Amniotic epithelial cell (primary cell): ENCODE measurements at regions not wholly inside any gene's neighbourhood (a gene's known extent, or its start where the extent isn't known, plus 50 kb on each side); places are given as distances from the start of the nearest gene placed in this dataset.

ENCODE experiments used
- DNase-seq: peaks from one replicate; pipeline ENCODE4 v3.0.0-alpha.2; 2010; ENCODE audit warnings: low read depth

DNA sequence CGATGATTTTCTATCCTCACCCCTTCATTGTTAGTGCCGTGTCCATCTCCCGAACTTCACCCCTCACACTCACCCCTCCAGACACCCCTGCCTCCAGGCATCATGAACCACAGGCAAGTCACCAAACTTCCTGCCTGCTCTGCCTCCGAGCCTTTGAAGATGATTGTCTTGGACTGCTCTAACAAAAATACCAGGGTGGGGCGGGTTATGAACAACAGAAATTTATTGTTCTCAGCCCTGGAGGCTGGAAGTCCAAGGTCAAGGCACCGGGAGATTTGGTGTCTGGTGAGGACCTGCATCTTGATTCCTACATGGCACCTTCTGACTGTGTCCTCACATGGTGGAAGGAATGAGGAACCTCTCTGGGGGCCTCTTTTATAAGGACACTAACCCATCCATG, 1508.3 kb downstream of the TBC1D22A start:
- DNase-seq: no peak

DNA sequence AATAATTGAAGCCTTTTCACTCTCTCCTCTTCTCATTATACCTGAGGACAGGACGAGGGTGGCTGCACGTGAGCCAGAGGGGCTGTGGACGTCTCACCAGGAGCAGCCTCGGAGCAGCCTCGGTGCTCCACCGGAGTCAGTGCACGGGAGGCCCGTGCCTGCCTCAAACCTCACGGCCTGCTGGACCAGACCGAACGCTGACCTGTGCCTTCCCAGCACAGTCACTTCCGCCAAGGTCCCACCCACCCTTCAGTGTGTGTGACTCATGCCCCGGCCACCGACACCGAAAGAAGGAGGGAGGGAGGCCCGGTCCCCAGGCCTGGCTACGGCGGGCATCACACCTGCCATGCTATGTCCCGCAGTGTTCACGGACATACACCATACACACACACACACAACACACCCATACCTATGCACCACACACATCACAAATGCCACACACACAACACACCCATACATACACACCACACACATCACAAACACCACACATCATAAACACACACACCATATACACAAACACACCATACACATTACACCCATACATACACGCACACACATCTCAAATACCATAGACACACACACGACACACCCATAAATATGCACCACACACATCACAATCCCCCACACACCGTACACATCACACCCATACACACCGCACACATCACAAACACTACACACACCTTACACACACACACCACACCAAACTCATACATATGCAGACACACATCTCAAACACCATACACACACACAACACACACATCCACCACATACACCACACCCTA, 1506.5 kb downstream of the TBC1D22A start:
- no peak for DNase-seq

DNA sequence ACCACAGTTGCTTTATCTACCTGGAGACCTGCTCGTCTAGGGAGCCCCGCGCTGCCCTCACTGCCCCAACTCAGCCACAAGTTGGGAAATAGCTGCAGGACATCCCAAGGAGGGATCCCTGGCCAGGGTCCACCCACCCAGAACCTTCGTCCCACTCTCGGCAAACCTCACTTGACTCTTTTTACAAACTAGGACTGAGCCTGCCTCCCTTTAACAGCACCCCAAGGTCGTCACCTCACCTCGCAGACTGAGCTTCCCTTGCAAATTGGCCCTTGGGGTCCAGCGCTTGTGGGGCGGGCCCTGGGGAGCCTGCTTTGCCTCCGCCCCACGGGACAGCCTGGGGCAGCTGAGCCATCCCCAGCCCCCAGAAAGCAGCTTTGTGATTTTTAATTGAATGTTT, 1505.8 kb downstream of the TBC1D22A start:
- no peak for DNase-seq

DNA sequence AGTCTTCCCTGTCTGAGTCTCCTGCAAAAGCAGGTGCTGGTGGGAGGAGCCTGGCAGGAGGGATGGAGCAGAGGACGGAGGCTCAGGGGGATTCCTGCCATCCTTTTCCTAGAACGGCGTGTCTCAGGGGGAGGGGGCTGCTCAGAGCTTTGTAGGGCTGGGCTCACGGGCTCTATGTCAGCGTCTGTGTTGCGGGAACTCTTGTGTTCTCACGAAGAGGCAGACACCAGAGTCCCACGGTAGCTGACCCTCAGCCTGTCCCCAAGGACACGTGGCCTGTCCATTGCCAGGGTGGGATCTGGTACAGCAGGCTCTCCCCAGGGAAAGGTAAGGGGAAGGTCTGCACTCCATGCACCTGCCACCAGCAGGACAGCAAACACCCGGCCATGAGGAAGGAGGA, 1505.2 kb downstream of the TBC1D22A start:
- no peak for DNase-seq

DNA sequence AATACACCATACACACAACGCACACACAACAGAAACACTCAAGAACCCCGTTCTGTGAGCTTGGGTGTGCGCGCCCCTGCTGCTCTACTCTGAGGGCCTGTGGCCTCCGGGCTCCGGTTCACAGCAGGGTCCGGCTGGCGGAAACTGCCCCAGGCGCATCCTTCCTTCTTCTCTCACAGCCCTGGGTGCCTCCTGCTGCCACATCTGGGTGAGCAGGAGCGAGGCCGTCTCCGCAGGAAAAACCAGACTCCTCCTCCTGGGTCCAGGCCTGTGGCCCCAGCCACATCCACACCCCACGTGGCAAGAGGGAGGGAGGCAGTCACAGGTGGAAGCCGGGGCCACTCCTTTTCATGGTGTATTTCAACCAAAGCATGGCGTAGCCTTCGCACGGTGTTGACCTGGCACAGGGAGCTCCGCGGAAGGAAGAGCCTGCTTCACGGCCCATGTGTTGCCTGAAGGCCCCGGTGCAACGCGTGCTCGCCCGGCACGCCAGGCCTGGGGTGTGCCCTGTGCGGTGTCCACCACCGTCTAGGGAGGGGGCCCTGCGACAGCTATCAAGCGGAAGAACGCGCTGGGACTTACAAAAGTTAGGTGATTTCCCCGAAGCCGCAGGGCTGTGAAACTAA, 1502.7 kb downstream of the TBC1D22A start:
- no peak for DNase-seq

DNA sequence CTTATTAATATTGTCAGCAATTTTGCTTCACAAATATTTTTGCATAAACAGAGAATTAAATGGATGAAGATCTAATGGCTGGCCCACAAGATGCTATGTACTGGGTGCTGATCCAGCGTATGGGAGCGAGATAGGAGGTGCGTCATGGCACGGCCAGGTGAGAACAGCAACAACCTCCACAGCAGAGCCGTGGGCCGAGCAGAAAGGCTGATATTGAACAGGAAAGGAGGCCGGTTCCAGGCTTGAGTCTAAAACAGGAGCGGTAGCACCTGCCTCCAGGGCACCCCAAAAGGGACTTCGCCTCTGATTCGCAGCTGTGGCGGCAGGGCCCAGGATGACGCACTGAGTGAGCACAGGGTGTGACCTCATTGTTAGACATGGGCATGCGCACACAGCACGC, 1502.1 kb downstream of the TBC1D22A start:
- no peak for DNase-seq

DNA sequence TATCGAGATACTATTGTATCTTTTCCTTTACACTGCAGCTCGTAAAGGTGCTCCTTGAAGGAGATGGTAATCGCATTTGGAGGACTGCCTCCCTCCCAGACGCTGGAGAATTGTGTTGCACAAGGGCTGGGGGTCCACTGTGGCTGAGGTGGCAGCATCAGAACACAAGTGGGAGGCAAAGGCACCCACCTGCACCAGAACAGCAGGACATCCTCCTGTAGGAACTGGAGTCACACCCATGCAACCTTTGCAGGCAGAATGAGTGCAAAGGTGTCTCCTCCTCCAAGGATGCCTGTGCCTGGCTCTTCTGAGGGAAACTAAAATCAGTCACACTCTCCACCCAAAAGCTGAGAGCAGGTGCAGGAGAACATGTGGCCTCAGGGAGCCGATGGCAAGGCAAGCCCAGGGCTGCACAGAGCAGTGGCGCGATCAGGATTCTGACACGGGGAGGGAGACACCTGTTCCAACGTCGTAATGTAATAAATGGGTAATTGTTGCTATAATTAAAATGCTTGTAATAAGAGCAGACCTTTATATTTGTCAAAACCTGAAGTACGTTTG, 1501.4 kb downstream of the TBC1D22A start:
- no peak for DNase-seq

DNA sequence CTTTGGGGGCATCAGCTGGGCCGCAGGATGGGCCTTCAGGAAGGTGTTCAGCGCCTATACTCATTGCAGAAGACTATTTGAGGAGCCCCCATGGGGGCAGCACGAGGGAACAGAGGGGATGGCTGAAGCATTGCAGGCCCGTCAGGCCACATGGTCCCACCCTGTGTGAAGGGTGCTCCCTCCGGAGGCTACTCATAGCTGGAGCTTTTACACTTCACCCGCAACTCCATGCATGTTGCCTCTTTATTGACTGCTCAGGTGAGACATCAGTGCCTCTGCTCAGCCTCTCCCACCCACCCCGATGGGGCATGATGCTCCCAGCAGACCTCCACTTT, 1500.9 kb downstream of the TBC1D22A start:
- no peak for DNase-seq

DNA sequence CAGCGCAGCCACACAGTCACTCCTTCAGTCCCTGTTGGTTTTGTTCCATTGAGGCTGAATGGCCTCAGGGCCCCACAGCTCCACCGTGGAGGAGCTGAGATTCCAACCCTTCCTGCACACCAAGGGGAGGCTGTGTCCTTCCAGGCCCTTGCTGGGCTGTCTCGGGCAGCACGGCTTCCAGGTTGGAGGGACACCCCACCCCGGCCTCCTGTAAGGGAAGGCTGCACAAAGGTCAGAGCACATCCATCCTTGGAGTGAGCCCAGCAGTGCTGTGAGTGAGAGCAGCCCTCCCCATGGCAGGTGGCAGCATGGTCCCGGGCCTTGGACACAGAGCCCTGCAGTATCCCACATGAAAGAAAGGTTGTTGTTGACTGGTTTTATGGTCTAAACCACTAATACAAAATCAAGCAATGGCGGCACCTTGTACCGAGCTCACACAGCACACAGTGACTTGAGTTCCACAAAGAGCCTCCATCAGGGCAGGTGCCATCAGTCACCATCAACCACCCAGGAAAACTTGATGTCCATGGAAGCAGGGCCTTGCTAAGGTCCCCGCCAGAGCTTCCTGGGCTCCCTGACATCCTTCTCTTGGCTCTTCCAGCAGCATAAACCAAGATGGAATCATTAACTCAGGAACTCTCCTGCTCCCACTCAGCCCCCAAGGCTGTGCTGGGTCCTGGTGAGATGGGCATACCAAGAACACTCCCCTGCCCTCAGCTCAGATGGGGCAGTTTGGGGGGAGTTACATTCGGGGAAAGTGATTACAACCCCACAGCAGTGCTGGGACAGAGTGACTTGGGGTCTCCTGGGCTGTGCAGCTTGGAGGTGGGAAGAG, 1500.4 kb downstream of the TBC1D22A start:
- no peak for DNase-seq

DNA sequence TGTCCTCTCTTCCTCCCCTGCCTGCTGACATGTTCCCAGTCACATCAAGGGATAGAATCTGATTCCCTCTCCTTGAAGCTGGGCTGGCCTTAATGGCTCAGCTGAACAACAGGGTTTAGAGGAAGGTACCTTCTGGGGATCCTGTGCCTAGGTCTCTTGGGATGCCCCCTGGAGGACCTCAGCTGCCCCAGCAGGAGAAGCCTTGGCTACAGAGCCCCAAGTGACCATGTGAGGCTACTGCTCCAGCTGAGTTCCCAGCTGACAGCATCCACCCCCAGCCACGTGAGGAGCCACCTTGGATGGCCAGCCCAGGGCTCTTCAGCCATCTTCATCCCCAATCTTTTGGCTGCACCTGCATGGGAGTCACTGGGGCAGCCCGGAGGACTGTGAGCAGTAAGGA, 1499.3 kb downstream of the TBC1D22A start:
- DNase-seq: no peak

DNA sequence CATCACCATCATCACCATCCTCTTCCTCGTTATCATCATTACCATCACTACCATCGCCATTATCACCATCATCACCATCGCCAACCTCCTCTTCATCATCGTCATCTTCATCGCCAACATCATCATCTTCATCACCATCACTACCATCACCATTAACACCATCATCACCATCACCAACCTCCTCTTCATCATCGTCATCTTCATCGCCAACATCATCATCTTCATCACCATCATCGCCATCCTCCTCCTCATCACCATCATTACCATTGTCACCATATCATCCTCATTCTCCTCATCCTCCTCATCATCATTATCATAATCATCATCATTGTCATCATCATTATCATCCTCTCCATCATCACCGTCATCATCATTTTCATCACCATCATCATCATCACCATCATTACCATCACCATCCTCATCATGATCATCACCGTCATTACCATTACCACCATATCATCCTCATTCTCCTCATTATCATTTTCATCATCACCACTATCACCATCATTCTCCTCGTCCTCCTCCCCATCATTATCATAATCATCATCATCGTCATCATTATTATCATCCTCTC, 1498.7 kb downstream of the TBC1D22A start:
- no peak for DNase-seq

DNA sequence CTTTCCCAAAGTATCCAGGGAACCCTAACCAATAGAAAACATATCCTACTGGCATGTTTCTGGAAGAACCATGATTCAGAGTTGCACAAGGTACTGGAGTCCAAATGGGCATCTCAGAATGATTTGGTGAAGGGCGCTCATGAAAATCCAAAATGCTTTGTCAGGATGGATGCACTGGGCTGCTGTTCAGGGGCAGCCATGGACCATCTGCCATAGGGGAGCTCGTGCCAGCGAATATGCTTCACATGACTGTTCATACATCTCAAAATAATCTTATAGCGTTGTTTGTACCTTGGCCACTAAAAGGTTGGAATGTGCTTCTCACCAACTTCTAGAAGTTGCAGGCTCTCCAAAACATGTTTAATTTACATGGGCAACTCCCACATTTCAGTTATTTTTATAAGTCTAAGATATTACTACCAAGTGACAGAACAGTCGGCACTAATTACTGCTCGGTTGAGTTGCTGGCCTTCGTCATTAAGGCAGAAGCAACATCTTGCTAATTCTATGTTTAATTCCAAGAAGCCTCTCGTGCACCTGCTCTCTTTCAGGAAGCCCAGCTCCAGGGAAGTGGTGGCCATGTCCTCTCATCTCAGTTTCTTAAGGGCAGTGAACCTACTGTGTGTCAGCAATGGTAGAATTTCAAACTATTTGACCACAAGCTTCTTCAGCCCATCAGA, 1497.7 kb downstream of the TBC1D22A start:
- no peak for DNase-seq

DNA sequence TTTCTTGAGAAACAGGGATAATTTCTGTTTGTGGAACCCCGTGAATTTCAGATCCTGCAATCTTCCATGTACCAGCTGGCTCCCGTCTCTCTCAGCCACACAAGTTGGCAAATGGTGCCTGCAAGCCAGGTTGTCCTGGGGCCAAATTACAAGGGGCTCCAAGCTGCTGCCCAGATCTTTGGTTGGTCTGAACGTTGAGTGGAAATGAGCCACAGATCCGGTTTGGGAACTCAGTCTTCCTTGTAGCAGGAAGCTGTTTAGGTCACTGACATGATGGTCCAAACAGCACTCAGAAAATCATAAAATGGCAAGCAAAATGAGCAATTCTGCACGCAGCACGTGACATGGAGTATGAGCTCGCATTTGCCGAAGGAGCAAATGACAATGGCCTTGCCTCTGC, 1496.4 kb downstream of the TBC1D22A start:
- DNase-seq: no peak

DNA sequence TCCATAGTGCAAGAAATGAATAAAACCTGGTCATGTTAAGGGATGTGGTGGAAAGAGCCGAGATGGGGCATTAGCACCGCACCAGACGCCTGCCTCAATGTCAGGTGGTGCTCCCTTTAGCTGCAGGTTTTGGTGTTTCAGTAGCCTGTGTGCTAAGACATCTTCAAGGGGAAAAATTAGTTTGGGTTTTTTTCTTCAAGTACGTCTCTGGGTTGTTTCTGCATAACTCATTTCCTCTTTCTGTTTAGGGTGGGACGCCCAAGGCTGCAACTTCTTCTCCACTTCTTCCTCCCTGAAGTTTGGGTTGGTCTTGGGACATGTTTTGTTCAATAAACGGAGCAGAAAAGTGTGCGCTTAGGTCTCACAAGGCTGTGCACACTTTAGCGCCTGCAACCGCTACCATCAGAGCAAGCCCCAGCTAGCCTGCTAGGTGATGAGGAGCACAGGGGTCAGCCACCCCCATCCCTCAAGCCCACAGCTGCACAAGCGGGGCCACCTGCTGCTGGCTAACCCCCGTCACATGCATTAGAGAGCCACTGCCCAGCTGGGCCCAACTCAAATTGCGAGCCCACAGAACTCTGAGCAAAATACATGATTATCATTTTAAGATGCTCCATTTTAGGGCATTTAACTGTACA, 1495.7 kb downstream of the TBC1D22A start:
- no peak for DNase-seq

DNA sequence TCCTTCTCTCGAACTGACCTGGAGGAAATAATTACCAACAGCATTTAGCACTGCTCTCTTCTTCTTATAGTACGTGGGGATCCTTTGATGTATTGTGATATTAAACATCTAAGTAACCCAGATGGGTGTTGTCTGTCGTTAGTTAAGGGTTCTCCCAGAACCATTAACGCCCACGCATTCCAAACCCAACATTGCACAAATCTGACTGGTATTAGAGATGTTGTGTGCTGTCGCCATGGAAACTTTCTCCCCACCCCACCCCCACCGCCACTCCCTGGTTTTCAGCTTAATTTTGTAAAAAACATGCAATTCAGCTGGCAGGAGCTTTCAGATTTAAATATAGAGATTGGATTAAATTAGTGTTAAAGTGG, 1495.2 kb downstream of the TBC1D22A start:
- DNase-seq: no peak

DNA sequence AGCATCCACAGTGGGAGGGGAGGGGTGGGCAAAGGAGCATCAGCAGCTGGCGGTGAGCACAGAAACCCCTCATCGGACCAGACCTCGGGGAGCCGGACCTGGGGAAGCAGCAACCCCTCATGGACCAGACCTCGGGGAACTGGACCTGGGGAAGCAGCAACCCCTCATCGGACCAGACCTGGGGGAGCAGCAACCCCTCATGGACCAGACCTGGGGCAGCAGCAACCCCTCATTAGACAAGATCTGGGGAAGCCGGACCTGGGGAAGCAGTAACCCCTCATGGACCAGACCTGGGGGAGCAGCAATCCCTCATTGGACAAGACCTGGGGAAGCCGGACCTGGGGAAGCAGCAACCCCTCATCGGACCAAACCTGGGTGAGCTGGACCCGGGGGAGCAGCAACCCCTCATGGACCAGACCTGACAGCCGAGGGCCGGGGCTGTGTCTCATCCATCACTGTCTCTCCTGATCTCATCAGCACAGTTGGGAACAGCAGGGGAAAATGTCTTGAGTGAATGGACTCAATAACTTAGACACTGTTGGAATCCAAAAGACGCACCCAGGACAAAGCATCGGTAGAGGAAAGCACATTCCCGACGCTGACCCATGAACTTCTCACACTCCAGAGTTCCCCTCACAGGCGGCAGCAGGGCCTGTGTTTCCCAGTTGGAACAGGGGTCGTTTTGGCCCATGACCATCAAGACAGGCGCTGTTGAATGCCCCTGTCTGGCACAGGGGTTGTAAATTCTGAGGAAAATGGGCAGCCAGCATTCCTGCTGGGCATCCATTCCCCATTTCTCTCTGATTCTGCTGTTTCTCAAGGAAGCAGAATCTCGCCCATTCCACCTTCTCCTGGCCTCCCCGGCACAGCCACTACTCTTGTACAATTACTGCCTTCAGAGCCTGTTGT, 1494.6 kb downstream of the TBC1D22A start:
- no peak for DNase-seq

DNA sequence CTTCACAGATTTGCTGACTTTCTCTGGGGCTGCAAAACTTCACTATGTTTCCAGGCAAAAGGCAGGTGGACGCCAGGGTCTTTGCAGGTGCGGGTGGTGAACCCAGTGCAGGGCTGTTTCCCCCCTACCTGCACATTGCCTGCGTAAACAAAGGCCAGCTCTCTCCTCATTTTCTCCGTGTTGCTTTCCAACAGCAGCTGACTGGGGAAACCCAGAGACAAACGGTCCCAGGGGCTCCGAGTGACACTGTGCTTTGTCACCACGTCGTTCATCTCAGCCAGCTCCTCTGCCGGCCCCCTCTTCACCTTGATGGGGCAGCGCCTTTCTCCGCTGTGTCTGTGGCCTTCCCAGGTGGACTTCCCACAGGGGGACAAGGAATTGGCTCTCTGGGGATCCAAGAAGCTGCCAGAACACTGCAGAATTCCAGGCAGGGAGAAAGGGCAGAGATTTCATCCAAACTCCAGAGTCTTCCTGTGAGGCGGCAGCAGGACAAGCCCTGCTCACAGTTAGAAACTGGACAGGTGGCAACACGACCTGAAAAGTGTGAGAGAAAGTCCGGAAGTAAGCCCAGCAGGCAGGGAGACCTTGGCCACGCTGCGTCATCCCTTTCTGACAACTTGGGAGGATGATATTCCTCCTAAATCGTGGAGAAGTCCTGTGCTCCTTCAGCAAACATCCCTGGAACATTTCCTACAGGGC, 1493.7 kb downstream of the TBC1D22A start:
- no peak for DNase-seq

DNA sequence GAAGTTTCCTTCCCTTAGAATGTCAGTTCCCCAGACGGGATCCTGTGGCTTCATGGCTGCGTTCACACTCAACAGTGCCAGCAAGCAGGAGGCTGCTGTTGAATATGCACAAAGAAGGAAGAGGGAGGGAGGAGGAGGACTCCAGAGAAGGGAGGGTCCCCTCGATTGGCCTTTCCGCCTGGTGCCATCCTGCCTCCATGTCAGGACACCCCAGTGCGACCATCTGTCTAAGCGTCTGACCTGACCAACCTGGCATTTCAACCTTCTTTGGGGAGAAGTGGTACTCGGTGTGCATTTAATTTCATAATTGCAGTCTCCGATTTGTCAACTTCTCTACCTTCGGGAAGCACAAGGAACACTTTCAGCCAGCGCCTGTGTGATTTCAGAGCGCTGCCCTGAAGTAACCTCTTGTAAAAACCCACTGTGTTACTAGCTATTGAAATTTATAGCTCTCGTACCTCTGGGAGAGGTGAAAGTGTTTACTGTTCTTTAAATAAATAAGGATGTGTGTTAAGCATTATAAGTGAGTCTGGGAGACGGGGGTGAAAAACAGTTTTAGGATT, 1491.9 kb downstream of the TBC1D22A start:
- DNase-seq: no peak

DNA sequence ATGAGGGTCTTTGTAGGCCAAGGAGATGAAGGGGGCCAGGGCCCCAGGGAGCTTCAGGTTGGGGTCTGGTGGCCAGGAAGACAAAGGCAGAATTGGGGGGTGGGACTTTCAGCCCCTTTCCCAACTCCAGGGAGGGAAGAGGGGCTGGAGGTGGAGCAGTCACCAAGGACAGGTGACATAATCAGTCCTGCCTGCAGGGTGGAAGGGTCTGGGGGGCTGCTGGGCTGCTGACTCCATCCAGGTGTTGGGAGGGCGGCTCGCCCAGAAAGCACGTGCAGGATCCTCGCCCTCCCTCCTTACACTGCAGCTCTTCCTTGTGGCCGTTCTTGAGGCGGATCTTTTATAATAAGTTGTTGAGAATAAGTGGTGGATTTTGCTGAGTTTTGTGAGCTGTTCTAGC, 1491.1 kb downstream of the TBC1D22A start:
- no peak for DNase-seq
